Activated CD8-positive, alpha-beta memory T cell treated with anti-CD3 and anti-CD28 coated beads for 24 hours (primary cell): ENCODE measurements at regions not wholly inside any gene's neighbourhood (a gene's known extent, or its start where the extent isn't known, plus 50 kb on each side); places are given as distances from the start of the nearest gene placed in this dataset.
A peak's percentile ranks its signal among the peaks of the same experiment; 100 is the strongest.

Source experiments
- DNase-seq: peaks from one replicate; pipeline ENCODE4 v3.0.0-alpha.2; 2020

- DNase-seq: no peak
These were observed 69.4 kb upstream of the SMIM36 start for GRCh38 chr17:55580596-55581133.

- DNase-seq: no peak
These were observed 66.4 kb upstream of the SMIM36 start for GRCh38 chr17:55577687-55578086.

- DNase-seq: peak; percentile 72
These were observed 65.8 kb upstream of the SMIM36 start for GRCh38 chr17:55576996-55577586.

- DNase-seq: no peak
These were observed 65.2 kb upstream of the SMIM36 start for GRCh38 chr17:55576237-55576995.

DNA sequence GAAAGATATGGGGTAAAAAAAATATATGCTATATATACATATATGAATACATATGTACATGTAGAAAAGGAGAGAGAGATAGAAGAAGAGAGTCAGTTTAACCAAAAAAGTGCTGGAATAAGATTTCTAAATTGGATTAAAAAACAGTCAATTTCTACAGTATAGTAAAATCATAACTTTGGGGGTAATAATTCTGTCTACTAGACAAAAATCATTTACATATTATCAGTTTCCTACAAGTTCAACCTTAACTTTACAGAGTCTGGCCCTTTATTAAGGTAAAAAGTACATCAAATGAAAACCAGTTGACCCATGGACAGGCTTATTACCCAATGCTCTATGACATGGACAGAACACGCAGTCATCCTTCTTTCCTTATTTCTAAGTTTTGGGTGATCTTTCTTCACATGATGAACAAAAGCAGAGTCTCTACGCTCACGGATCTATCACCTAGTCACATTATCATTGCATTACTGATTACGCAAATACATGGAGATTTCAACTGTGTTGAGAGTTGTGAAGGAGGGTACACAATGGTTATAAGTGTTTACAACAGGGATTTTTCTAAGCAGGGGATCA lies 63.9 kb upstream of the SMIM36 start:
- no peak for DNase-seq

DNA sequence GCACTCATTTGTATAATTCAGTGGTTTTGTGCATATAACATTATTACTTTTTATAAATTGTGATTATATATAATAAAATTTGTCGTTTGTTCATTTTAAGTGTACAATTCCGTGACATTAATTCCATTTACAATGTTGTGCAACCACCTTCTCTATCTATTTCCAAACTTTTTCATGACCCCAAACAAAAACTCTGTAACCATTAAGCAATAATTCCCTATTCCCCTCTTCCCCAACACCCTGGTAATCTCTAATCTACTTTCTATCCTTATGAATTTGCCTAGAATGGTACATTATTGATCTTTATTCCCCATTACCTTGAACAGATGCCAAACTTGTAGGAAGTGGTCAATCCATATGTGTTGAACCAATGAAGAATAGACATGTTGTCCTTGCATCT lies 61.3 kb upstream of the SMIM36 start:
- DNase-seq: no peak

DNA sequence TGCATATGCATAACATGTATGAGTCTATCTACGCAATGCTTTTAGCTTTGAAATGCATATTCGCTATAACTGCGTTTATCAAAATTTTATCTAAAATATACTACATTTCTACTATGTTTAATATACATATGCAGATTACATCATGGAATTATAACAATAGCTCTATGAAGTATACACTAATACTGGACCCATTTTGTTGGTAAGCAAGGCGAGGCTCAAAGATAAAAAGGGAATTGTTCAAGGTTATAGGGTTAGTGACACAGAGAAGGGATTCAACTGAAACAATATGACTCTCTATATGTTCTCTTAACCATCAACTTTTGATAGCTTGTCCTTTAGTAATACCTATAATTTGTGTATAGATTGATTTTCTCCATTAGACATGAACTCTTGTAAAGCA lies 60.9 kb upstream of the SMIM36 start:
- DNase-seq: no peak

DNA sequence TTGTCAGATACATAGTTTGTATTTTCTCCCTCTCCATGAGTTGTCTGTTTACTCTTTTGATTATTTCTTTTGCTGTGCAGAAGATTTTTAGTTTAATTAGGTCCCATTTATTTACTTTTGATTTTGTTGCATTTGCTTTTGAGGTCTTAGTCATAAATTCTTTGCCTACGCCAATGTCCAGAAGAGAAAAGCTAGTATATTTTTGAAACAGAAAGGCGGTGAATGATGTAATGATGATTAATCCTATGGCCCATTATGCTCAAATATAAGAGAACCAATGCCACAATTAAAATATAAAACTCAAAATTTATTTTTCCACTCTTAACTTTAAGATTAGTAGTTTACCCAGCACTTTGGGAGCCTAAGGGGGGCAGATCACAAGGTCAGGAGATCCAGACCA lies 59.8 kb upstream of the SMIM36 start:
- DNase-seq: no peak

GRCh38 chr17:55570391-55570790 lies 59.1 kb upstream of the SMIM36 start:
- DNase-seq: no peak

GRCh38 chr17:55567240-55568214 lies 56.3 kb upstream of the SMIM36 start:
- no peak for DNase-seq

- DNase-seq: no peak
These were observed 52.8 kb upstream of the SMIM36 start for GRCh38 chr17:55564081-55564480.

DNA sequence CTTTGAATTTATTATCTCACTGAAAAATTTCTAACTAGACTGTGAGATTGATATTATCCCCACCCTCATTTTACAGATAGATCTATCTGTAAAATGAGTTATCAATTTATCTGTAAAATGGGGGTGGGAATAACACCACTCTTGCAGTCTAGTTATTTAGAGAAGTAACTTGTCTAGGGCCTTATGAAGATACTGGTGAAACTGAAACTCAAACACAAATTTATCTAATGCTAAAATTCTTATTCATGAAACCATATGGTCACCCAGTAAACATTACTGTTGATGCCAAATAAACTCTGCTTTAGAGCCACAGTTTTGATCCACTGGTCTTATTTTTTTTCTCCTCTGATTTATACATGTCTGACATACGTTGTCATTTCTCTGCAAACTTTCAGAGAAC lies 52.1 kb upstream of the SMIM36 start:
- DNase-seq: no peak

GRCh38 chr17:55561973-55562495 lies 50.8 kb upstream of the SMIM36 start:
- no peak for DNase-seq

GRCh38 chr17:55561316-55561972 lies 50.2 kb upstream of the SMIM36 start:
- no peak for DNase-seq
